GM20000 (cell line): ENCODE measurements at regions not wholly inside any gene's neighbourhood (a gene's known extent, or its start where the extent isn't known, plus 50 kb on each side); places are given as distances from the start of the nearest gene placed in this dataset.

Source experiments
- DNase-seq: peaks from one replicate; pipeline ENCODE4 v3.0.0; 2012; ENCODE audit warnings: low spot score
- TF ChIP-seq, protein P1 (sequence below): IDR thresholded peaks from 2 replicates; pipeline ENCODE4 v1.5.1; 2012; ENCODE audit warnings: mild to moderate bottlenecking, control low read depth; ENCODE audit errors: extremely low read depth, missing control alignments

DNA sequence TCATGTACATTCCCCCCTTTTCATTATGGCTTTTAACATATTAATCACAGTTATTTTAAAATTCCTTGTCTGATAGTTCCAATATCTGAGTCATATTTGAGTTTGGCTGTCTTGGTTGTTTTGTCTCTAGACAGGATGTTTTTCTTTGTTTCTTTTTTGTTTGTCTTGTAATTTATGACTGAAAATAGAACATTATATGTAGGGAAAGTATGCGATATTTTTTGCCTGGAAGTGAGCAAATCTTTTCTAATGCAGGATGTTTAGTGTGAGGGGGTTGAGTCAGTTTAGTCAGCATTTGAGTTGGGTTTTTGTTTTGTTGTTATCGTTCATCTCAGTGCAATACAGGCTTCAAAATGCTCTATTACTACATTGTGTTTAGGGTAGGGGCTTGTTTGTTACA, 239.7 kb downstream of the SNAPC1 start:
- no peak for DNase-seq
- TF ChIP-seq, protein P1, sequence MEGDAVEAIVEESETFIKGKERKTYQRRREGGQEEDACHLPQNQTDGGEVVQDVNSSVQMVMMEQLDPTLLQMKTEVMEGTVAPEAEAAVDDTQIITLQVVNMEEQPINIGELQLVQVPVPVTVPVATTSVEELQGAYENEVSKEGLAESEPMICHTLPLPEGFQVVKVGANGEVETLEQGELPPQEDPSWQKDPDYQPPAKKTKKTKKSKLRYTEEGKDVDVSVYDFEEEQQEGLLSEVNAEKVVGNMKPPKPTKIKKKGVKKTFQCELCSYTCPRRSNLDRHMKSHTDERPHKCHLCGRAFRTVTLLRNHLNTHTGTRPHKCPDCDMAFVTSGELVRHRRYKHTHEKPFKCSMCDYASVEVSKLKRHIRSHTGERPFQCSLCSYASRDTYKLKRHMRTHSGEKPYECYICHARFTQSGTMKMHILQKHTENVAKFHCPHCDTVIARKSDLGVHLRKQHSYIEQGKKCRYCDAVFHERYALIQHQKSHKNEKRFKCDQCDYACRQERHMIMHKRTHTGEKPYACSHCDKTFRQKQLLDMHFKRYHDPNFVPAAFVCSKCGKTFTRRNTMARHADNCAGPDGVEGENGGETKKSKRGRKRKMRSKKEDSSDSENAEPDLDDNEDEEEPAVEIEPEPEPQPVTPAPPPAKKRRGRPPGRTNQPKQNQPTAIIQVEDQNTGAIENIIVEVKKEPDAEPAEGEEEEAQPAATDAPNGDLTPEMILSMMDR = no peak

- no peak for DNase-seq
- TF ChIP-seq, protein P1 = no peak
Measured at GRCh38 chr14:62002642-62003041, 240.4 kb downstream of the SNAPC1 start.

- no peak for DNase-seq
- TF ChIP-seq, protein P1 = no peak
Measured at GRCh38 chr14:62003701-62004100, 241.5 kb downstream of the SNAPC1 start.

- DNase-seq = no peak
- TF ChIP-seq, protein P1 = no peak
Measured at GRCh38 chr14:62006116-62006731, 244.0 kb downstream of the SNAPC1 start.

DNA sequence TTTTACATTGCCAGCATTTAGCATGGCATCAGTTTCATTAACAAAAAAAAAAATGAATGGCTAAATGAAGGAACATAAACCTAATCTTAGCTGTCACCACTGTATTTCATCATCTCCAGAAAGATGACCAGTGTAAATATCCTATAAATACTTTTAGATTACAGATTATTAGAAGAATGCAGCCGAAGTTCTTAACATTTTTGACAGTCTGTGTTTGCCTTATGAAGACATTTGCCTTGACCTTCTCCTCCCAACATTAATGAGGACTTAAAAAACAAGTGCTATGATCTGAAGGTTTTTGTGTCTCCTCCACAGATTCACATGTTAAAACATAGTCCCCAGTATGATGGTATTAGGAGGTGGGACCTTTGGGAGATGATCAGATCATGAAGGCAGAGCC, 253.0 kb downstream of the SNAPC1 start:
- TF ChIP-seq, protein P1 = no peak
- DNase-seq = no peak

DNA sequence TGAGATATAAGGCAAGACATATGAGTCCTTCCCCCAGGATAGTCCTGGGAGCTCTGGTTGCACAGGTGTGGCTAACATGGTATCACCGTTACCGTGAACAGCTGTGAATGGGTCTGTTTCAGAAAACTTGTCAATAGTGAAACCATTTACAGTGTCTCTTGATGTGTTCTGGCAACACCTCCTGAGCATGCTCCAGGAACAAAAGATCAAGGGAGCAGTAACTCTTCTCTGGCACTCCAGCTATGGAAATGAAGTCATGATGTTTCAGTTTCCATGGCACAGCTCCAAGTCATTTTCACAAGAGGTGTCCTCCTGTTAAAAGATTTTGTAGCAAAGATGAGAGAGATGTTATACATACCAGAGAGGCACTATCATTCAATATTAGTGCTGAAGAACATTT, 253.7 kb downstream of the SNAPC1 start:
- DNase-seq = no peak
- TF ChIP-seq, protein P1 = no peak

DNA sequence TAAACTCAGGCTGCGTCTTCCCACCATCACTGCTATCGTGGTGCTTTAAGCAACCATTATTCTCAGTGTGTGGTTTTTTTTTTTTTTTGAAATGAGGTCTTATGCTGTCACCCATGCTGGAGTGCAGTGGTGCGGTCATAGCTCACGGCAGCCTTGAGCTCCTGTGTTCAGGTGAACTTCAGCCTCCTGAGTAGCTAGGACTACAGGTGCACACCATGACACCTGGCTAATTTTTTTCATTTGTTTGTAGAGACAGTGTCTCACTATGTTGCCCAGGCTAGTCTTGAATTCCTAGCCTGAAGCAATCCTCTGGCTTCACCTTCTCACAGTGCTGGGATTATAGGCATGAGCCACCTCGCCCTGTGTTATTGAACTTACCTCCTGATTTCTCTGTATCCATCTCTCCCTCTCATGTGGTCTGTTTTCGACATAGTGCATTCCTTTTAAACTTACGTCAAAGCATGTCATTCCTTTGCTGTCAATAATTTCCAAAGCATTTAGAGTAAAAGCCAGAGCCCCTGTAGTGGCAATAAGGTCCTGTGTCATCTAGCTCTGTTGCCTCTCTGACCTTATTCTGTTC, 255.5 kb downstream of the SNAPC1 start:
- DNase-seq = no peak
- TF ChIP-seq, protein P1 = no peak
